ENCODE measurements at regions not wholly inside any gene's neighbourhood (a gene's known extent, or its start where the extent isn't known, plus 50 kb on each side); places are given as distances from the start of the nearest gene placed in this dataset.

GRCh38 chr12:115118177-115118724 is 434.3 kb upstream of the TBX3 start:
- TF ChIP-seq ZFP3 (CRISPR knock-in tag; IDR thresholded peaks at IDR 0.05) (no peak), GLIS3 (CRISPR knock-in tag; IDR thresholded peaks at IDR 0.05) (no peak), ARNTL (CRISPR knock-in tag; IDR thresholded peaks at IDR 0.05; ENCODE audit: borderline replicate concordance, low read depth) (no peak)
